ENCODE measurements at regions not wholly inside any gene's neighbourhood (a gene's known extent, or its start where the extent isn't known, plus 50 kb on each side); places are given as distances from the start of the nearest gene placed in this dataset.

DNA sequence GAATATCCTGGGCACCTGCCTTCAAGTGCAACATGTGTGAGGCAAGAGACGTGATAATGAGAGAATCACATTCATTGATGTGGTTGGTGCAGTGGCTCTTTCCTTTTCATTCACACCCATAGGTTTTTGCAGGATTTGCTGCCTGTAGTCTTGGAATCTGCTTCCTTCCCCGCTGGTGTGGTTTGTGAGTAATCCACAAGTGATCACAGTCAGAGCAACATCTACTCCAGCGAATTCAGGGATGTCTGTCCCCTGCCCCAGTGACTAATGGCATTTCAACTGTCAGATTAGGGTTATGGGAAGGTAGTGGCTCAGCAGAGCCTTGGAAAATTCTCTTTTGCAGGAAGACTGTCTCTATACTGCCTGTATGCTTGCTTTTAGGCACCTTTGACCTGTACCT, 225.5 kb upstream of the RBMS1 start:
- Mint-ChIP-seq H3K36me3 (ENCODE audit: insufficient read depth, unreplicated experiment) (no peaks in the 10 kb centered on the region), H3K4me1 (ENCODE audit: low read depth, unreplicated experiment) (no peaks in the 10 kb centered on the region), H3K27me3 (ENCODE audit: insufficient read depth, unreplicated experiment) (no peaks in the 10 kb centered on the region), H3K9me3 (ENCODE audit: unreplicated experiment) (peaks cover 11% of the 10 kb centered on the region), H3K4me3 (ENCODE audit: unreplicated experiment) (no peak overlapping the region), H3K27ac (ENCODE audit: unreplicated experiment) (no peak overlapping the region)
- Histone ChIP-seq H3K9me3 (no peaks in the 10 kb centered on the region), H3K4me3 (ENCODE audit: low read depth, low read length) (no peak overlapping the region), H3K27me3 (replicated peaks; ENCODE audit: control insufficient read depth, insufficient read depth, low read length) (no peaks in the 10 kb centered on the region), H3K4me1 (peaks cover 6% of the 10 kb centered on the region), H3K36me3 (ENCODE audit: control insufficient read depth, insufficient read depth, low read length) (no peaks in the 10 kb centered on the region)
- BruUV-seq (replicated peaks): no TSS peak
- intact Hi-C loops (cut with micrococcal nuclease; ENCODE audit: unreplicated experiment): no loop called here
- DNase-seq: no peak
- POLR2A ChIA-PET: no interaction called here
- CTCF ChIA-PET: no interaction called here
- TF ChIP-seq, protein P1, sequence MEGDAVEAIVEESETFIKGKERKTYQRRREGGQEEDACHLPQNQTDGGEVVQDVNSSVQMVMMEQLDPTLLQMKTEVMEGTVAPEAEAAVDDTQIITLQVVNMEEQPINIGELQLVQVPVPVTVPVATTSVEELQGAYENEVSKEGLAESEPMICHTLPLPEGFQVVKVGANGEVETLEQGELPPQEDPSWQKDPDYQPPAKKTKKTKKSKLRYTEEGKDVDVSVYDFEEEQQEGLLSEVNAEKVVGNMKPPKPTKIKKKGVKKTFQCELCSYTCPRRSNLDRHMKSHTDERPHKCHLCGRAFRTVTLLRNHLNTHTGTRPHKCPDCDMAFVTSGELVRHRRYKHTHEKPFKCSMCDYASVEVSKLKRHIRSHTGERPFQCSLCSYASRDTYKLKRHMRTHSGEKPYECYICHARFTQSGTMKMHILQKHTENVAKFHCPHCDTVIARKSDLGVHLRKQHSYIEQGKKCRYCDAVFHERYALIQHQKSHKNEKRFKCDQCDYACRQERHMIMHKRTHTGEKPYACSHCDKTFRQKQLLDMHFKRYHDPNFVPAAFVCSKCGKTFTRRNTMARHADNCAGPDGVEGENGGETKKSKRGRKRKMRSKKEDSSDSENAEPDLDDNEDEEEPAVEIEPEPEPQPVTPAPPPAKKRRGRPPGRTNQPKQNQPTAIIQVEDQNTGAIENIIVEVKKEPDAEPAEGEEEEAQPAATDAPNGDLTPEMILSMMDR (IDR thresholded peaks at IDR 0.05; ENCODE audit: insufficient read depth in 1 of 2, low read depth in 1 of 2, low read length in 1 of 2, severe bottlenecking in 1 of 2, unreplicated experiment in 1 of 2): no peak

DNA sequence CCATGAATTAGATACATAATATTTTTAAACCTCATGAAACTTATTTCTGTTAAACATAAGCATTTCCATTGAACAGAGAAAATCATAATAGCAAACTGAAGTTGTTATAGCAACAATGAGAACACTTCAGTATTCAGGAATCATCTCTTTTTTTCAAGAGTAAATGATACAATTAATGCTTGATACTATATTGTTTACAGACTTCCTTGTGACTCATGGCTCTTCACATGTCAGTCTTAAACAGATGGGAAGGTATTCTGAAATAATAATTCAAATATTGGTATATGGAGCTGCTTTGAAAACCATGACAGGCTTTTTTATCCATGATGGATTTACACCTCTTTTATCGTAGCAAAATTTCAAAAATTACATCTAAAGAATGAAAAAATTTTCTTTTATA, 226.5 kb upstream of the RBMS1 start:
- intact Hi-C loops (cut with micrococcal nuclease; ENCODE audit: unreplicated experiment): no loop called here
- Histone ChIP-seq H3K4me1 (peaks cover 6% of the 10 kb centered on the region), H3K4me3 (ENCODE audit: low read depth, low read length) (no peak overlapping the region), H3K9me3 (no peaks in the 10 kb centered on the region), H3K36me3 (ENCODE audit: control insufficient read depth, insufficient read depth, low read length) (no peaks in the 10 kb centered on the region), H3K27me3 (replicated peaks; ENCODE audit: control insufficient read depth, insufficient read depth, low read length) (no peaks in the 10 kb centered on the region)
- Mint-ChIP-seq H3K4me3 (ENCODE audit: unreplicated experiment) (no peak overlapping the region), H3K27ac (ENCODE audit: unreplicated experiment) (no peak overlapping the region), H3K9me3 (ENCODE audit: unreplicated experiment) (peaks cover 11% of the 10 kb centered on the region), H3K4me1 (ENCODE audit: low read depth, unreplicated experiment) (no peaks in the 10 kb centered on the region), H3K36me3 (ENCODE audit: insufficient read depth, unreplicated experiment) (no peaks in the 10 kb centered on the region), H3K27me3 (ENCODE audit: insufficient read depth, unreplicated experiment) (no peaks in the 10 kb centered on the region)
- BruUV-seq (replicated peaks): no TSS peak
- POLR2A ChIA-PET: no interaction called here
- DNase-seq: no peak
- CTCF ChIA-PET: no interaction called here
- TF ChIP-seq, protein P1 (IDR thresholded peaks at IDR 0.05; ENCODE audit: insufficient read depth in 1 of 2, low read depth in 1 of 2, low read length in 1 of 2, severe bottlenecking in 1 of 2, unreplicated experiment in 1 of 2): no peak

DNA sequence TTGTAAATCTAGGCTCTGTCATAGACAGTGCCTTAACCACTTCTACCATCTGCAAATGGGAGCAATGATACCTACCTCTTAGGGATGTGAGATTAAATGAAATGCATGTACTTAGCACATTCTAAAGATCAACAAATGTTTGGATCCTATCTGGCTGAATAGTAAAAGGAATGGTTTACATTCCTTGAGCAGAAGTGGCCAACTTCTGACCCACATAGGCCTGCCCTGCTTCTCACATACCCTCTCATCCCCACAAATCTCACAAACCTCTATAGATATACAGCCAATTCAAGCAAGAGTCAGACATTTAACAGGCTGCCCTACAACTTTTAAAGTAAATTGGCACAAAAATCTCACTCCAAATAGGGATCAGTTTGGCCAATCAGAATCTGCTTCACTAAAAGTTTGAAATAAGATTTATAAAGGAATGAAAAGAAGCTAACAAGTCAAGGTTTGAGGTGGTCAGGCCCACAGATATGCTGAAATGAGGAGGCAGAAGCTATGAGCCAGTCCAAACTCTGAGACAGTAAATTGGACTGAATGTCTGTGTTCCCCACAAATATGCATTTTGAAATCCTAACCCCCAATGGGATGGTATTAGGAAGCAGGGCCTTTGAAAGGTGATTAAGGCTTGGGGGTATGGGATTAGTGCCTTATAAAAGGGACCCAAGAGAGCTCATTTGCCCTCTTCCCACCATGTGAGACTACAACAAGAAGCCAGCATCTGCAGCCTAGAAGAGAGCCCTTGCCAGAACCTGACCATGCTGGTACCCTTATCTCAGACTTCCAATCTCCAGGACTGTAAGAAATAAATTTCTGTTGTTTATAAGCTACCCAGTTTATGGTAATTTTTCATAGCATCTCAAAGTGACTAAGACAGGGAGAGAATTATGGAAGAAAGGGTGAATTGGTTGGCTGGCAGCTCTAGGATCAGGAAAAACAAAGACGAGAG, 227.8 kb upstream of the RBMS1 start:
- no peak overlapping the region for H3K27ac Mint-ChIP-seq (ENCODE audit: unreplicated experiment)

More for the DNA sequence above, 227.8 kb upstream of the RBMS1 start:
- Mint-ChIP-seq H3K4me3 (ENCODE audit: unreplicated experiment) (no peak overlapping the region), H3K27me3 (ENCODE audit: insufficient read depth, unreplicated experiment) (no peaks in the 10 kb centered on the region), H3K36me3 (ENCODE audit: insufficient read depth, unreplicated experiment) (no peaks in the 10 kb centered on the region), H3K9me3 (ENCODE audit: unreplicated experiment) (peaks cover 22% of the 10 kb centered on the region), H3K4me1 (ENCODE audit: low read depth, unreplicated experiment) (no peaks in the 10 kb centered on the region)
- BruUV-seq (replicated peaks): no TSS peak
- Histone ChIP-seq H3K9me3 (no peaks in the 10 kb centered on the region), H3K4me3 (ENCODE audit: low read depth, low read length) (no peak overlapping the region), H3K36me3 (ENCODE audit: control insufficient read depth, insufficient read depth, low read length) (no peaks in the 10 kb centered on the region), H3K4me1 (peaks cover 6% of the 10 kb centered on the region), H3K27me3 (replicated peaks; ENCODE audit: control insufficient read depth, insufficient read depth, low read length) (no peaks in the 10 kb centered on the region)
- POLR2A ChIA-PET: no interaction called here
- intact Hi-C loops (cut with micrococcal nuclease; ENCODE audit: unreplicated experiment): no loop called here
- CTCF ChIA-PET: no interaction called here
- TF ChIP-seq, protein P1 (IDR thresholded peaks at IDR 0.05; ENCODE audit: insufficient read depth in 1 of 2, low read depth in 1 of 2, low read length in 1 of 2, severe bottlenecking in 1 of 2, unreplicated experiment in 1 of 2): no peak
- DNase-seq: no peak
